ENCODE measurements at regions not wholly inside any gene's neighbourhood (a gene's known extent, or its start where the extent isn't known, plus 50 kb on each side); places are given as distances from the start of the nearest gene placed in this dataset.

- Mint-ChIP-seq H3K4me1 (ENCODE audit: unreplicated experiment) (no peaks in the 10 kb centered on the region), H3K36me3 (ENCODE audit: low read depth, unreplicated experiment) (no peaks in the 10 kb centered on the region), H3K4me3 (ENCODE audit: unreplicated experiment) (no peak overlapping the region), H3K9me3 (ENCODE audit: unreplicated experiment) (peaks cover 8% of the 10 kb centered on the region), H3K27ac (ENCODE audit: unreplicated experiment) (no peak overlapping the region), H3K27me3 (ENCODE audit: unreplicated experiment) (peaks cover 1% of the 10 kb centered on the region)
- no peak for TF ChIP-seq CTCF (IDR thresholded peaks at IDR 0.05; ENCODE audit: unreplicated experiment)
- no peak for DNase-seq (ENCODE audit: low spot score)
These were observed 159.1 kb upstream of the NDN start for GRCh38 chr15:23846218-23846617.

- TF ChIP-seq CTCF (IDR thresholded peaks at IDR 0.05; ENCODE audit: unreplicated experiment), result no peak
- DNase-seq (ENCODE audit: low spot score), result no peak
- H3K27ac Mint-ChIP-seq (ENCODE audit: unreplicated experiment), result no peak overlapping the region
- no peaks in the 10 kb centered on the region for H3K4me1 Mint-ChIP-seq (ENCODE audit: unreplicated experiment)
- H3K4me3 Mint-ChIP-seq (ENCODE audit: unreplicated experiment), result no peak overlapping the region
- H3K9me3 Mint-ChIP-seq (ENCODE audit: unreplicated experiment), result peaks cover 11% of the 10 kb centered on the region
- H3K36me3 Mint-ChIP-seq (ENCODE audit: low read depth, unreplicated experiment), result no peaks in the 10 kb centered on the region
- H3K27me3 Mint-ChIP-seq (ENCODE audit: unreplicated experiment), result peaks cover 3% of the 10 kb centered on the region
These were observed 163.6 kb upstream of the NDN start for GRCh38 chr15:23850666-23851065.

- no peak for DNase-seq (ENCODE audit: low spot score)
- H3K27me3 Mint-ChIP-seq (ENCODE audit: unreplicated experiment), result peaks cover 3% of the 10 kb centered on the region
- TF ChIP-seq CTCF (IDR thresholded peaks at IDR 0.05; ENCODE audit: unreplicated experiment), result no peak
- H3K4me1 Mint-ChIP-seq (ENCODE audit: unreplicated experiment), result no peaks in the 10 kb centered on the region
- H3K4me3 Mint-ChIP-seq (ENCODE audit: unreplicated experiment), result no peak overlapping the region
- peaks cover 11% of the 10 kb centered on the region for H3K9me3 Mint-ChIP-seq (ENCODE audit: unreplicated experiment)
- H3K27ac Mint-ChIP-seq (ENCODE audit: unreplicated experiment), result no peak overlapping the region
- H3K36me3 Mint-ChIP-seq (ENCODE audit: low read depth, unreplicated experiment), result no peaks in the 10 kb centered on the region
These were observed 164.8 kb upstream of the NDN start for GRCh38 chr15:23851921-23852320.

GRCh38 chr15:23853286-23853685, 166.2 kb upstream of the NDN start:
- Mint-ChIP-seq H3K4me3 (ENCODE audit: unreplicated experiment) (no peak overlapping the region), H3K27ac (ENCODE audit: unreplicated experiment) (no peak overlapping the region), H3K36me3 (ENCODE audit: low read depth, unreplicated experiment) (no peaks in the 10 kb centered on the region), H3K4me1 (ENCODE audit: unreplicated experiment) (no peaks in the 10 kb centered on the region), H3K27me3 (ENCODE audit: unreplicated experiment) (peaks cover 3% of the 10 kb centered on the region), H3K9me3 (ENCODE audit: unreplicated experiment) (peaks cover 11% of the 10 kb centered on the region)
- no peak for DNase-seq (ENCODE audit: low spot score)
- TF ChIP-seq CTCF (IDR thresholded peaks at IDR 0.05; ENCODE audit: unreplicated experiment), result no peak

- no peaks in the 10 kb centered on the region for H3K4me1 Mint-ChIP-seq (ENCODE audit: unreplicated experiment)
- H3K4me3 Mint-ChIP-seq (ENCODE audit: unreplicated experiment), result peak overlapping the region; percentile 42
- peaks cover 11% of the 10 kb centered on the region for H3K9me3 Mint-ChIP-seq (ENCODE audit: unreplicated experiment)
These were observed 167.3 kb upstream of the NDN start for GRCh38 chr15:23854203-23854911.

More at GRCh38 chr15:23854203-23854911, 167.3 kb upstream of the NDN start:
- H3K36me3 Mint-ChIP-seq (ENCODE audit: low read depth, unreplicated experiment), result no peaks in the 10 kb centered on the region
- no peak overlapping the region for H3K27ac Mint-ChIP-seq (ENCODE audit: unreplicated experiment)
- H3K27me3 Mint-ChIP-seq (ENCODE audit: unreplicated experiment), result peaks cover 3% of the 10 kb centered on the region
- no peak for TF ChIP-seq CTCF (IDR thresholded peaks at IDR 0.05; ENCODE audit: unreplicated experiment)
- DNase-seq (ENCODE audit: low spot score), result no peak

Measured in endothelial cell (in vitro differentiated cells).